NOMO-1 treated with dmso at 0.1 percent for 144 hours (cell line): ENCODE measurements at regions not wholly inside any gene's neighbourhood (a gene's known extent, or its start where the extent isn't known, plus 50 kb on each side); places are given as distances from the start of the nearest gene placed in this dataset.

Experiments
- DNase-seq: peaks from one replicate; lab custom pipeline; 2025; ENCODE audit not compliant: unreplicated experiment; lab: John Stamatoyannopoulos, UW

DNA sequence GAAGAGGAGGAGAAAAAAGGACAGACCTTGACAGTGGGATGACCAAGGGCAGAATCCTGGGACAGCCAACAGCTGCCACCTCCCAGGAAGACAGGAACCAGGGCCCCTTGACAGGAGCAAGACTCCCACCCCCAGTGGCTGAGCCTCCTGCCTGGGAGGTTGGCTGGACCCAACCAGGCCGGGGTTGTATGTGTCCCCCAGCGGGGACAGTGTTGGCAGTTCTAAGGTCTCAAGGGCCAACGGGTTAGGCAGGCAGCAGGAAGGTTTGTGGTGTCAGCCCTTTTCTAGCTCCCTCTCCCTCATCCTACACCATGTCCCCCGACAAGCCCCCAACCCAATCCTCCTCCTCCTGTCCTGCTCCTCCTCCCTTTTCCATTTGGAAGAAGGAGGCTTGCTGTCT, 126.2 kb downstream of the MRM1 start:
- no peak for DNase-seq

DNA sequence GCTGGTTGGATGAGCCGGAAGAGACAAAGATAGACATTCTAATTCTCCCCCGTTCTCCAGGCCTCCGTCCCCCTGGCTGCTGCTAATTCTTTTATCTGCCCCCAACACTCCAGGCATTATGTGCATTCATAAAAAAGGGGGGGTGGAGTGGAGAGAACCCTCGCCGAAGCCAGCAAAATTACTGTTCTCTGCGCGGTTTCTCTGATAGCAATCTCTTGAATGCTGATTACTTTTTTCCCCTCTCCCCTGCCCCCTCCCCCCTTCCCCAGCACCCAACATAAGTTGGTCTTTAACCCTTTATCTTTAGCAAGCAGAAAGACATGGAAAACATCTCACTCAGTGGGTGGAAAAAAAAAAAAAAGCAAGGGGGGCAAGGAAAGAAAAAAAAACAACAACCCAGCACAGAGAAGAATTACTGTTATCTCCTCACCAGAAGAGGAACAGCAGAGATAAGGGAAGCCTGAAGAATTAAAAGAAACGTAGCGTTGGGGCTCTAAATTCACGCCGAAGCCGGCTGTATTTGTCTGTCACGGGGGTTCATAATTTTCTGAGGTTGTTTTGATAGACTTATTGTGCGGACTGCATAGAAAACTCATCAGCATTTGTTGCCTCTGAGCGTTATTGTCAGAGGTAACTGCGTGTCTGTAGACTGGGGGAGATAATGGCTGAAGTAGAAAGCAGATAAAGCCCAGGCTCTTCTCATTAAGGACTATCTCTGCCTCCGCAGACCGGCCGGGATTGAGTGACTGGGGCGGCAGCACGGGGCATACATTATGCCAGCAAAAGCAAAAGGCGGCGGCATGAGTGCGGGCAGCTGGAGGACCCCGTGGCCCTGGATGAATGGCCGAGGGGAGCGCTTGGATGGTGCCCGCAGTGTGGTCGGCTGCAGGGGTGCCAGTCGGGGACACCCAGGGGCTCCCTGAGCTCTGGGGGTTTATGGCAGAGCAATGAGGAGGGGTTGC, 126.9 kb downstream of the MRM1 start:
- no peak for DNase-seq

DNA sequence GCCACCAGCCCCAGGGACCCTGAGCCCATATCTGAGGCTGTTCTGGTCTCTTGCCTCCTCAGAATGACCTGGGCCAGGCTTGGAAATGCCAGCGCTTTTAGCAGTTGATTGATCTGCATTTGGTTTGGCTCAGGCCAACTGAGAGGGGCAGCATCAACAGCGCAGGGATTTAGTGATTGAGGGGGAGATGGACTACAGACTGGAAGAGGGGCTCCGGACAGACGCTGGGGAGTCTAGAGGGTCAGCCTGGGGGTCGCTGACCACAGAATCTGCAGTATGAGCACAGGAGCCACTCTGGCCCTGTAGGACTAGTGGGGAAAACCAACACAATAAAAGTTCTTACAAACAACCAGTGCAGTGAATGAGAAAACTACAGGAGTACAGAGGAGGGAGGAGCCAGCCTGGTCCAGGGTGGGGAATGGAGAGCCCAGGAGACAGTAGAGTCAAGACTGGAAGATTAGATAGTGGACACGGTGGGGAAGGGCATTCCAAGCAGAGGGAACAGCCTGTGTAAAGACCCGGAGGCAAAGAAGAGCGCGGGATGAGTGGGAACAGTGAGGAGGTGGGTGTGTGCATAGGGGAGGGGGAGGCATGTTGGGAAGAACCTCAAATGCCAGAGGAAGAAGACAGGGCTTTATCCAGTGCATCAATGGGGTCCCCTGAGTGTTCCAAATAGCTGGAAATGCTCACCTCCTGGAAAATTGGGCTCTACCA, 128.9 kb downstream of the MRM1 start:
- no peak for DNase-seq

DNA sequence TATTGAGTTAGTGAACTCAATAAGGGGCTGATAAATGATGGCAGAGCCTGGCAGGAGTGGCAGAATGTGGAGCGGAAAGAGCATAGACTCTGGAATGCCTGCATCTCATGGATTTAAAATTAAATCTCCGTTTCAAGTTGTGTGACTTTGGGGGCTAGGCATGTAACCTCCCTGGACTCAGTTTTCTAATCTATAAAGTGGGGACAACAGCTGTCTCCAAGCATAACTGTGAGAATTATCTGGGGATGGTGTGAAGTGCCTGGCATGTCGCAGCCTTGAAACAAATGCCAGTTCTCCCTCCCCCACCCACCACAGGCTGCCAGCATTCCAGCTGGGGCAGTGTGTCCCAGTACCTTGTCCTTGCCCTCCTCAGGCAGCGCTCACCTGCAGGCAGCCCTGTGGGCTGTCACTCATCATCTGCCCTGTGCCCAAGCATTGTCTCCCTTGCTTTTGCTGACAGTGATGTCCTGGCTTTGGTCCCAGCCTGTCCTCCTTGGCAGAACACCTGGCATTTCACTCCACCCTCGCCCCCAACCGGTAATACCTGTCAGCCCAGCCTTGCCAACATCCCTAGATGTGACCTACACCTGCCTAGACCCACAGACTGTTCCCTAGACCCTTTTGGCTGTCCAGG, 129.6 kb downstream of the MRM1 start:
- no peak for DNase-seq

DNA sequence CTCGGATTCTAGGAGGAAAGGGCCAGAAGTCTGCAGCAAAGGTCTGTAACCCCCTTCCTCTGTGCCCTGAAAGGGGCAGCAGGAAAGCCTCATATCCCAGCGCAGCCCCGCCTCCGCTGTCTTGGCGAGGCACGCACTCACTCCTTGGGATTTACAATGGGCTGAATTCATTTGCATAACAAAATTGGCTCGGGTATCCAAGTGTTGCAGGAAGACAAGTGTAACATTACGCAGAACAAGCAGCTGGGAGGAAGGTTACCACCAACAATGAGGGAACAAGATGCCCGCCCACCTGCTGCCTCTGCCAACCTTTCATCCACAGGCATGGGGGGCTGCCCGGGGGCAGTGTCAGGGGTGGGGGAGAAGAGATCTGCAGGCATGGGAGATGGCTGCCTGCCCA, 130.4 kb downstream of the MRM1 start:
- DNase-seq, result no peak

DNA sequence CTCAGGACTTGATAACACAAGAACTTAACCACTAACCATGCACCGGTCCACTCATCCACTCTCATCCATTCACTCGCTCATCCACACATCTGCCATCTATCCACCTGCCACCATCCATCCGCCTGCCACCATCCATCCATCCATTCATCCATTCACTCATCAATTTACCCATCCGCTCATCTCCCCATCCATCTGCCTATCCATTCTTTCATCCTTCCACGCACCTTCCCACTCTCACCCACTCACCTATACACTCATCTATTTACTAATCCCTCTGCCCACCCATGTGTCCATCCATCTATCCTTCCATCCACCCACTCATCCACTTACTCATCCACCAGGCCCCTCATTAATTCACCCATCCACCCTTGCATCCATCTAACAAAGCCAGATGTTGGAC, 131.0 kb downstream of the MRM1 start:
- no peak for DNase-seq

DNA sequence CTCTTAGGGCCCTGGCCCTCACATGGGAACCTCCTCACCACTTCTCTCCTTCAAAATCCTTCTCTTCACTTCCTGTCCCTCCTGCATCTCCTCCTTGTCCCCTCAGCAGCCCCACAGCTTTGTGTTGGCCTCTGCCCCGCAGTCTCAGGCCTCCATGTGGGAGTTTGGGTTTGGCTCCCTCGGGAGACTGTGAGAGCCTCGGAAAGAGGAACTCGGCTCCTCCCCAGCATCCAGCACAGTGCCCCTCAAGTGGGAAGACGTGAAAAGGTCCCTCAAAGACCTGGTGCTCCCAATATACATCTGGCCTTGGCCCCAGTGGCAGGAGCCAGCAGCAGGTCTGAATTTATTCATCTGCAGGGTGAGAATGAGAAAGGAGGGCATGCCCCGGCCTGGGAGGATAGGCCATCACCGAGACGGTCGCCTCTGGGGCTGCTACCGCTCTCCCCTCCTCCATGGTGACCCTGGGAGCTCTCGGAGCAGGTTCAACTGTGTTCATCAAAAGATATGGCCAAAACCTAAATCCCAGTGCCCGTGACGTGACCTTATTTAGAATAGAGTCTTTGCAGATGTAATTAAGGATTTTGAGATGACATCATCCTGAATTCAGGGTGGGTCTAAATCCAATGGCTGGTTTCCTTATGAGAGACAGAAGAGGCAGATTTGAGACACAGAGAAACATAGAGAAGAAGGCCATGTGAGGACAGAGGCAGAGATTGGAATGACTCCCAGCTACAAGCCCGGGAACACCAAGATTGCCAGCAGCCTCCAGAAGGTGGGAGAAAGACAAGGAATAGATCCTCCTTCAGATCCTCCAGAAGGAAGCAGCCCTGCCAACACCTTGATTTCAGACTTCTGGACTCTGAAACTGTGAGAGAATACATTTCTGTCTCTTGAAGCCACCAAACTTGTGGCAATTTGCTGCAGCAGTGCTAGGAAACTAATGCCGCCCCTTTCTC, 135.1 kb downstream of the MRM1 start:
- no peak for DNase-seq

DNA sequence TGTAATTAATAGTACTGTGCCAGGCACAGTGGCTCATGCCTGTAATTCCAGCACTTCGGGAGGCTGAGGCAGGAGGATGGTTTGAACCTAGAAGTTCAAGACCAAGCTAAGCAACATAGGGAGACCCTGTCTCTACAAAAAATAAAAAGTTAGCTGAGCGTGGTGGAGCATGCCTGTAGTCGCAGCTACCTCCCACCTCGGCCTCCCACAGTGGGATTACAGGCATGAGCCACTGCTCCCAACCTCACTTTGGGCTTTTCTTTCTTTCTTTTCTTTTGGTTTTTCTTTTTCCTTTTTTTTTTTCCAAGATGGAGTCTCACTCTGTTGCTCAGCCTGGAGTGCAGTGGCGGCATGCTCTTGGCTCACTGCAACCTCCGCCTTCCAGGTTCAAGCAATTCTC, 137.8 kb downstream of the MRM1 start:
- no peak for DNase-seq

DNA sequence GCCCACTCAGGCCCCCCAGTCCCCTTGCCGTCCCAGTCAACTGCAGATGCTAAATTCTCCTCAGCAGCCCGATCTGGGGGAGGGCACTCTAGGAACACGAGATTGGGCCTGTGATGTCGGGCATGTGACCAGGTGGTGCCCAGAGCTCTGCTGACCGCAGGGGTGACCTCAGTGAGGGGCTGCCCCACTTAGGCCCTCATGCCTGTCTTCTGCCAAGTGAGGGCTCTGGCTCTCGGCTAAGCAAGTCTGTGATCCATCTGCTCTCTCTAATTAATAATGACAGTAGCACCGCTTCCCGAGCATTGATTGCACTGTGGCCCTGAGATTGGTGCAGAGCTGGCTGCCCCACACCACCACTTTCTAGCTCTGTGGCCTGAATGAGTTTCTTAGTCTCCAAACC, 138.8 kb downstream of the MRM1 start:
- DNase-seq, result no peak

DNA sequence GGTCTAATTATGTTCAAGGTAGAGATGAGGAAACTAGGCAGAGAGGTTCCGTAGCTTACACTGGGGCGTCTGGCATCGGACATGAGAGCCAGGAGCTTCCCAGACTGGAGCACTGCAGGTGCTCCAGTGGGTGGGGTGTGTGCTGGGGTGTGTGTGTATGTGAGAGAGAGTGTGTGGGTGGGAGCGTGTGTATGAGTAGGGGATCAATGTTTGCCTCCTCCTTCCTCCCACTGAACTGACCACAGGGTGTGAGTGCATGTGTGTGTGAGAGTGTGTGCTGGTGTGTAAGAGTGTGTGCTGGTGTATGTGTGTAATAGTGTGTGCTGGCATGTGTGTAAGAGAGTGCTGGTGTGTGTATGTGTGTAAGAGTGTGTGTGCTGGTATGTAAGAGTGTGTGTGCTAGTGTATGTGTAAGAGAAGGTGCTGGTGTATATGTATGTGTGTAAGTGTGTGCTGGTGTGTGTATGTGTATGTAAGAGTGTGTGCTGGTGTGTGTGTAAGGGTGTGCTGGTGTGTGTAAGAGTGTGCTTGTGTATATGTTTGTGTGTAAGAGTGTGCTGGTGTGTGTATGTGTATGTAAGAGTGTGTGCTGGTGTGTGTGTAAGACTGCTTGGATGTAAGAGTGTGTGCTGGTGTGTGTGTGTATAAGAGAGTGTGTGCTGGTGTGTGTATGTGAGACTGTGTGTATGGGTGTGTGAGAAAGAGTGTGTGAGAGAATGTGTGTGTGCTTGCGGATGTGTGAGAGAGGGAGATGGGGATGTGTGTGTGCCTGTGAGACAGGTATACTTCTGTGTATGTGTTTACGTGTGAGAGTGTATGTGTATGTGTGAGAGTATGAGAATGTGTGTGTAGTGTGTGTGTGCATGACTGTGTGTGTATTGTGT, 139.9 kb downstream of the MRM1 start:
- no peak for DNase-seq

DNA sequence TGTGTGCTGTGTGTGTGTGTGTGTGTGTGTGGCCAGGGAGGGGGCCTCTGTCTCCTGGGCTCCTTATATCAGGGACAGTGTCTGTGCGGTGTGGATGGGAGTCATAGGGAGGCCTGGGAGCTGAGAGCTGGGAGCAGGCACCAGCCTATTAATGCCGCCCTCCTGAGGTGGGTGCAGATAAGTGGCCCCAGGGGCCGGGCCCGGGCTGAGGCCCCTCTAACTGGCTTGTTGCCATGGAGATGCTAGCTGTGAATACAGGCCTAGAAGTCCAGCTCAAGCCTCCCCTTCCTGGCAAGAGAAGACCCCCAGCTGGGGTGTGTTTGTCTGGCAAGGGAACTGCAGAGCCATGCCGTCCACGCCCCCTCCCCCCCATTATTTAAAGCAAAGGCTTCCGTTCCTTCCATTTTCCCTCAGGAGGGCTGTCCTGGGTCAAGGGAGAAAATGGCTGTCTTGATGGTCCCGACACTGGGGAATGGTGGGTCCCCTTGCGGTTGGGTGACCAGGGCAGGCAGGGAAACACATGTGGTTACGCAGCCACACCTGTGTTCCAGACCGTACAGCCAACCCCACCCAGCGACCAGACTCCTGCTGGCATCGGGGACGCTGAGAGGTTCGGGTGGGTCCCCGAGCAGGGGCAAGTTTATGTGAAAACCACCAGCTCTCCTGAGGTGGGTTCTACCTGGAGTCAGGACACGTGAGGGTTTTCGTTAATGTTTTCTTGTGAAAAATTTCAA, 141.1 kb downstream of the MRM1 start:
- DNase-seq, result no peak

DNA sequence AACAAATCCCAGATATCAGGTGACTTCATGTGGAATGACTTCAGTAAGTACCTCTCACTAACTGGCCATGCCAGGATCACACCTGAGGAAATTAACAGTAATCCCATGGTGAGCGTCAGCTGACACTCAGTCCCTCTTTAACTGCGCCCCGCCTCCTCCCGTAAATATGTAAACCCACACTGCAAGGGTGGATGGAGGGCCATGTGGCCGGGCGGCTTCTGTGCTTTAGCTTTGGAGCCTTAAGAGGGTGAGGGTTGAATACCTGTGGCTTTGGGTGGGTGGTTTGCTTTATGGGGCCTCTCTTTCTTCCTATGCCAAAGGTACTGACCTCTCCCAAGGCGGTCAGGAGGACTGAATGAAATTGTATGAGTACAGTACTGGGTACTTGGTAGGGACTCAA, 141.7 kb downstream of the MRM1 start:
- no peak for DNase-seq

DNA sequence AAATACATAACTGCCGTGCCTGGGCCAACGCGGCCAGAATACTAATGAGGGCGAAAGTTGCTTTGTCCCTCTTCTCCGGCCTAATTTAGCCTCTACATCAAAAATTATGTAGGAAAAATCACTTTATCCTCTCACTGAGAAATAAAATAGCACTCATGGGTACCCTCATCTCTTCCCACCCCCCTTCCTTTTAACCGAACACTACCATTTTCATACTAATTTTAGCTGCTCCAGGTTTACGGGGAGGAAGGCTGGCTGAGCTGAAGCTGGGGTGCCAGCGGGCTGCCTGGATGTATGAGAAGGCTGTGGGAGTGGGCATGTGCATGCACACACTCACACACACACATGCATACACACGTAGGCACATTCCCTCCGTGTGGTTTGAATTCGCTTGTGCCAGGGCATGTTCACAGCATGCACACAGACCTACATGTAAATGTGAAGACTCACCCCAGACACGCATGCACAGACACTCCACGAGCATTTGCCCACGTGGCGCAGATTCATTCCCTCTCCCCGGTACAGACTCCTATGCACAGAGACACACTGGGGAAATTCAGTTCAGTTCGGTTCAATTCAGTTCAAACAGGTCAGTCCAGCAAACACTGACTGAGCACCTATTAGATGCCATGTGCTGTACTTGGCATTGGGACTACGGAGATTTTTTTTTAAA, 145.1 kb downstream of the MRM1 start:
- DNase-seq, result no peak

DNA sequence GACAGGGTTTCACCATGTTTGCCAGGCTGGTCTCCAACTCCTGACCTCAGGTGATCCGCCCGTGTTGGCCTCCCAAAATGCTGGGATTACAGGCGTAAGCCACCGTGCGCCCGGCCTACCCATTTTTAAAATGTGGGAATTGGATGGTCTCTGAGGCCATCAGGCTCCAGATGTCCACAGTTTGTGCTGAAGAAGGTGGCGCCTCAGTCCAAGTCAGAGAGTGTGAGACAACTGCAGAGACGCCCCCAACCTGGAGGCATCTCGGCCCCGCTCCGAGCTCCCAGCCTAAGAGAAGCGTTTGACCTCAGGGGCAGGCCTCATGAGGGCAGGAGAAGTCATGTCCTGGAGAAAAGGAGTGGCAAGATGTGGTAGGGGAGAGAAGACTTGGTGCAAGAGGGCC, 146.5 kb downstream of the MRM1 start:
- no peak for DNase-seq

DNA sequence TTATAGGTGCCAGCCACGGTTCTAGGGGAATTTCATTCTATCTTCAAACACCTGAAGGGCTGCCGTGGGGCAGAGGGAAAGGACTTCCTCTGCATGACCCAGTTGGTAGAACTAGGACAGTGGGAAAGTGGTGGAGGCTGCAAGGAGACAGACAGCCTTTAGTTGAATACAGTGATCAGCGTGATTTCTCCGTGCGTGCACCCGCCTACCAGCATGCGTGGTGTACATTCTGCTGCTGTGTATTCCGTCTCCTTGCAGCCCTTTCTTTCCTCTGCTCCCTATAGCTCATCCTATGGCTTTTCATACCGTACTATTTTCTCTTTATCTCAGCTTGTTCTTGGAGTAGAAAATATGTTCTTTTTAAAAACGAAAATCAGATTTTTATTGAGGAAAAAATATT, 146.9 kb downstream of the MRM1 start:
- no peak for DNase-seq

DNA sequence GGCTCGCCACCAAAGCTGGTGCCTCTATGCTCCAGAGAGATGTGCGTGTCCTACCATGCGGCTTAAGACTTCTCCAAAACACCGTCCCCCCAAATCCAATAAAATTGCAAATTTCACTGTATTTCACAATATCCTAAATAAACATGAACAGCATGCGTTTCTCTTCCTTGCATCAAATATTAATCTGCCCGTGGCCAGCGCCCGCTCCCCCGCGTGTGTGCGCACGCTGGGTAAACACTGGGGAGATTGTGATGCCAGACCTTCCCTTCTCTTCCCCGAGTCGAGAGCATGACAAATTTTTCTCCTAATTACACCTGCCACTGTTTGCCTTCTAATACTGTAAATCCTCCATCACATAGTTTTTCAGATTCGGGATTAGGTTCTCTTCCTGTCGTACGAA, 148.1 kb downstream of the MRM1 start:
- DNase-seq, result no peak

DNA sequence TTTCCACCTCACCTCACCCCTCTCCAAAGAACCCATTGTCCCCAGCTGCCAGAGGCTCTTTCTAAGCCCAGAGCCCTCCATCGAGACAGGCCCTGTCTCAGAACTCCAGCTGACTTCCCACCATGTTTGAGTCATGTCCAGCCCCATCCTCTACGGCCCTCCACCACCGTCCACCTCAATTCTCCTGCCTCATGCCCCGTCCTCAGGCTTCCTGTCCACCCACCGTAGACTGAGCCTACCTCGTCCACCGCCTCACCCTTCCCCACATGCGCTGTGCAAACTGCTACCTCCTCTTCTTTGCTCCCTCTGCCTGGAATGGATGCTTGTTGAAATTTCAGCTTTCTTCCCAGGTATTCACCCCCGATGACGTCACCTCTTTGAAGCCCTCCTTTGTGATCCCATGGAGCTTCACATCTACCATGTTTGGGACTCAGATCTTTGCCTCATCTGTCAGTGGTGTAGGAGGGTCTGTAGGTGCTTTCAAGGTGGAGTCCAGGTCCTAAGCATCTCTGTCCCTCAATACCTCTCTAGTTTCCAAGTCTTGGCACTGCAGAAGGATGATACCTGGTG, 149.0 kb downstream of the MRM1 start:
- DNase-seq, result no peak
